GM18907 (cell line): ENCODE measurements at regions not wholly inside any gene's neighbourhood (a gene's known extent, or its start where the extent isn't known, plus 50 kb on each side); places are given as distances from the start of the nearest gene placed in this dataset.

Experiments used
- ATAC-seq: cut with Tn5 transposase; IDR thresholded peaks from one replicate; pipeline ENCODE4 v1.9.1; 2021; ENCODE audit warnings: mild to moderate bottlenecking, moderate library complexity; ENCODE audit not compliant: unreplicated experiment

DNA sequence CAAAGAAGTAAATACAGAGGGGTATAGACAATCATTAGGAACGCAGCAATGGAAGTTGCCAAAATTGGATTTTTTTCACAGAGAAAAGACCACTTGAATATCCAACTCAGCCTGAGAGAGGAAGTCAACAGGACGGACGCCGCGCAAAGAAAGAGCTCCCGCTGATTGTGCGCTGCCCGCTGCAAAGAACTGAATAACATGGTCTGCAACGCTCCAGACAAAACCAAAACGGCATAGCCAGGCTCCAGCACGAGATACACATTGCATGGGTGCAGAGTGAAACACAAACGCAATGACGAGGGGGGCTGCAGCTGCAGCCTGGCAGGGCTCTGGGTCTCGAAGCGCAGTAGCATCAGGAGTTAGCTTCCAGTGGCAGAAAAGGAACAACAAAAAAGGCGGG lies 113.9 kb upstream of the MGMT start:
- no peak for ATAC-seq

DNA sequence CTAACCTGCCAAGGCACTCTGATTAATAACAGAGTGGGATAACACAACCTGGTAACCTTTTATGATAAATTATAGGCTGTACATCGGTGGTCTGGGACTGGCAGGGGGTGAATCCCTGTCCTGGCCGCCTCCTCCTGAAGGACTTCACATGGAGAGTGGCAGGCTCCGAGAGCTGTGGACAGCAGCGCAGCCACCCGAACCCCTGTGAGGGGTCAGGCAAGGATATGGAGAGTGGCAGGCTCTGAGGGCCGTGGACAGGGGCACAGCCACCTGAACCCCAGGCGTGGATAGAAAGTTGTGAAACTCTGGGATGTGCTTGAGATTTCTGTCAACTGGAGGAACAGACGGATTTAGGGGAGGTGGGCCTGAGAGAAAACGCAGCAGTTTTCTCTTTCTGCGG lies 107.0 kb upstream of the MGMT start:
- ATAC-seq = no peak

DNA sequence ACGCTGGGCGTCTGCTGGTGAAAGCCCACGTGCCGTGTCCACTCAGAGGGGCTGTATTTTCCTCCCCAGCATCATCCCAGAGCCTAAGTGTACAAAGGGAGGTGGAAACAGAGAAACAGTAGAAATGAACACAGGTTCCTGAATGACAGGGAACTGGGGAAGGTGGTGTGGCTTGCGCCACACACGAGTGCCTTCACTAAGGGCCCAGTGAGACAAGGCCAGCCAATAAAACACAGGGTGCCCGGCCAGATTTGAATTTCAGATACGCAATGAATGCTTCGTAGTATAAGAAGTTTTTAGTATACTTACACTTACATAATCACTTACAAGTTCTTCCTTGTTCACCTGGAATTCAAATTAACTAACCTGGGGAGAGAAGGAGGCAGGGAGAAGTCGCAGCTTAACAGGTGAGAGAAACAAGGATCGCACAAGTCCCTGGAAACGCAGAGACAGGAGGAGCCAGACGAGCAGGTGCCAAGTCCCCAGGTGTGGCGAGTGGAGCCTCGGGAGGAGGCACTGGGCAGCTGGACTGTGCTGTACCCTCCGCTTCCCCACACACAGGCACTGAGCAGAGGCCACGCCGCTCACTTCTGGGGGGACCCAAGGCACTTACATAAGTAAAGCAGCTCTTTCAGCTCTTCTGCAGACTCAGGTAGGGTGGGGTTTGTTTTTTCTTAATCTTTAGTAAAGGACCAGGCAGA lies 105.2 kb upstream of the MGMT start:
- no peak for ATAC-seq

DNA sequence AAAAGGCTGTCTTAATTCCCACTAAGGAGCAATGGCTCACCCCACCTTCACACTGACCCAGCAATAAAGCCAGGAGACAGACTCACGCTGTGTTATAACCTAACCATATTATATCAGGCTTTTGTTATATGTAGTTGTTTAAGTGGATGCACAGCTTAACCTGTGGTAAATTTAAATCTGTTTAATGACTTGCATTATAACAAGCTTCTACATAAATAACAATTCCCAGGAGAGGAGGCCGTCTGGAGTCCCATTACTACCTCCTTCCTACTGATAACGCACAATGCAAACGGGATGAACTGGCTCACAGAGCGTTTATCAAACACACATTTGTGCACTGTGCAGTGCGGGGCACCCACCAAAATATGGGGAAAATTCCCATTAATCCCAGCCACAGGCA lies 102.1 kb upstream of the MGMT start:
- no peak for ATAC-seq

DNA sequence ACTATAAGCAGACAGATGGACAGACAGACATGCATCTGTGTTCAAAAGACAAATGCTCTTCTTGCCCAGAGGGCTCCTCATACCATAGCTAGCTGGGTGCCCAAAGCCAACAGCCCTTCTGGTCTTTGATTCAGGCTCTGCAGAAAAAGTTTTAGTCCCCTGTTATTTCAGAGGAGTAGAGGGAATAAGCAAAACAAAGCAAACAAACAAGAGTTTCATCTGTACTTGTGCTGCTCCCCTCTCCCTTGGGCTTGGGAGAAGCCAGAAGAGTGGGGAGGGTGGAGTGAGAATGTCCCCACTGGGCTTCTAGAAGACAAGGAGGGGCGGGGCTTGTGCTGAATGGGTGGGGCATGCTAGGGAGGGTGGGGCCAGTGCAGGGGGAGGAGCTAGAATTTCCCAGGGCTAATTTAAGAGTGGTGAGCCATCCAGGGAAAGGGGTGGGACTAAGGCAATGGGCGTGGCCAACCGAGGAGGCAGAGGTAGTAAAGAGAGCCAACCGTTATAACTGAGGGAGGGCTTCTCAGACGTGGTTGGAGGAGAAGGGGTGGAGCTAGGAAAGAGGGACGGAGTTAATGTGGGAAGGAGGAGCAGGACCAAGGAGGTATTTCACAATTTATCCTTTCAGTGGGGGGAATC lies 101.2 kb upstream of the MGMT start:
- no peak for ATAC-seq

DNA sequence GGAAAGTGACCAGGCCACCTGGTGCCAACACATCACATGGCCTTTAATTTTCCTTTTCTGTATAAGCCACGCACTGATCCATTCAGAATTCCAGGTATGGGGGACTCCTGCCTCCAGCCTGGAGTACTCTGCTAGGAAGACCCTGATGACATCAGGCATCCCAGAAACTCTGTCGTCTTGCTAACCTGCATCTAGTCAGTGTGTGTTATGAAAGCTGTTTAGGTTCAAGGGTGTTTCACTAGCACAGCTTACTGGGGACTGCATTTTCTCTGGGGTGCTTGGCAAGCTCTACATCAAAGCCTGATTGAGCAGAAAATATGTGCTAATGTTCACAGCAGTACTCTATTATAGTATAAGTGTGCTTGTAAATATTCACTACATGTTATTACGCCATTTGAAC lies 100.6 kb upstream of the MGMT start:
- ATAC-seq = no peak

DNA sequence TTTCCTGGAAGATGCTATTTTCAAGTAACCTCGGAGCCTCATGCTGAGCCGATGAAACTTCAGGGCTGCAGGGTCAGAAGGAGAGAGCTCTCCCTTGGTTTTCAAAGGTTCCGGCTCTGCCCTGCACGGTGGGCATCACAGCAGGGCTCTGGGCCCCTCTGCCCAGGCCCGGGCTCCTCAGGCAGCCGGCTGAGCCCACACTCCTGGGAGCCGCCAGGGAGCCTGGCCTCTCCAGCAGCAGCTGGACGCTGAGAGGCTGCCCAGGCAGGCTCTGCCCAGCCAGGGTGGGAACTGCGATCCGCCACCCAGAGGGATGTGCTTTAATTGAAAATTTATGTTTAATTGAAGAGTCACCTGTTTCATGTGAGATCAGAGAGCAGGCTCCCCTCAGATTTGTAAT lies 97.5 kb upstream of the MGMT start:
- ATAC-seq = no peak

DNA sequence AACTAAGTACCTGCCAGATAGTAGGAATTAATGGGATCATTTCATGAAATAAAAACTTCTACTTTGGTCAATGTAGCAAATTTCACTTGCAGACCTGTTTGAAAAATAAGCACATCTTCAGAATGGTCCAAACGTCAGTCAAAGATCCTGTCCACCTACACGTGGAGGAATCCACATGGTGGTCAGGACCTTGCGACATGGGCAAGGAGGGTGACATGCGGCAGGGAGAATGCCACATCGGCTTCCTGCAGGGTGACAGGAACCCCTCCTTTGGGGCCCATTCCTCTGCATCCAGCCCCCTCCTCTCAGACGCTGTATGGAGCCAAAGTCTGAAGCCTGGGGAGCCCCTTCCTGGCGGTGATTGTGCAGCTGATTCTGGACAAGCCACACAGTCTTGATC lies 95.5 kb upstream of the MGMT start:
- no peak for ATAC-seq

DNA sequence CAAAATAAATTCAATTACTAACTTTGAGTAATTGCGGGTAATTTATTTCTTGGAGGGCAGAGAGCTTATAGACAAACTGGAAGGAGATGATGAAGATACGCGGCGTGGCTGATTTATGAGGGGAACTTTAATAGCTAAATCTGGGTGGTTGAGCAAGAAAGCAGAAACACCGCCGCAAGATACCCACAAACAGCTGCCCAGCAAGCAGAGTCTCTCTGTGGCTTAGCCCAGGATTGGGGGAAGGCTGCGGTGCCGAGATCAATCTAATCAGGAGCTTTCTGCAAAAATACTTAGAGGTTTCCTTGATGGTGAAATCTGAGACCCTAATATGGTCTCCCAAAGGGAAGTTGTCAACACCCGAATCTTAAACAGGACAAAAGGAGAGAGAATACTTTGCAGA lies 94.9 kb upstream of the MGMT start:
- ATAC-seq = no peak

DNA sequence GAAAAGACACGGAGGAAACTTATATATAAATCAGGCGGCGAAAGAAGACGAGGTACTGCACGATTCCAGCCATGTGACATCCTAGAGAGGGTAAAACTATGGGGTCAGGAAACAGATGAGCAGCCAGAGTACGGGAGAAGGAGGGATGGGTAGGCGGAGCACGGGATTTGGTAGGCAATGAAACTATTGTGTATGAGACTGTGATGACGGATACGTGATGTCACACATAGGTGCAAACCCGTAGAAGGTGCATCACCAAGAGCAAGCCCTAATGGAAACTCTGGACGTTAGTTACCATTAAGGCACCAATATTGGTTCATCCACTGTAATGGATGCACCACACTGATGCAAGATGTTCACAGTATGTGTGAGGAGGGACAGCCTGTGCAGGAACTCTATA lies 93.8 kb upstream of the MGMT start:
- no peak for ATAC-seq

DNA sequence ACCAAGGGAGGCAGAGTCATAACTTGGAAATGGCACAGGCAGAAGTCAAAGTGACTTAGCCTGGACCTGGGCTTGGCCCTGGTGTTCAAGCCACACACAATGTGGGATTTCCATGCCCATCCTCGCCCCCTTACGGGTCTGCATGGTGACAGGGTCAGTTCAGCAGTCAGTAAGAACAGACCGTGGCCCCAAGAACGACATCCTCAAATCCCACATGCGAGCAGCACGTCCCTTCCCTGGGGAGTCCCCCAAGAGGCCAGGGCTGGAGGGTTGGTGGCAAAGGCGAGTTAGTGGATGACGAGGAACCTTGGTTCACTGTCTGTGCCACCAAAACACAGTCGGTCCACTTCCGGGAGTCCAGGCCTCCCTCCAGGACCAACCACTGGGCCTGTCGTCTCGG lies 93.3 kb upstream of the MGMT start:
- no peak for ATAC-seq

DNA sequence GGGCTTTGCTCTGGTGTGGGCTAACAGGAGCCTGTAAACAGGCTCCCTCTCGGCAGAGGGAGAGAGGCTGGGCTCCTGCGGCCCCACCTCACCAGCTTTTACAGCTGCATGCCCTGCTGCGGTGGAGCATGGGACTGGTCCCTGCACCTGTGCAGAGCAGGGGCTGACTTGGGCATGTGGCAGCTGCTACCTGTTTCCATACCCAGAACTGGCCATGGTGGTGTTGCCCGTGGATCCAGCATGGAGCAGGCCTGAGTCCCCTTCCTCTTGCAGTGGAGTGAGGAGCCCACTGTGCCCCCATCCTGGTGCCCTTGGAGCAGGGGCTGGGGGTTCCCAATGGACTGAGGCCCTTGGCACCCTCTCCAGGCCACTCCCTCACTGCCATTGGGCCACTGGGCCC lies 91.9 kb upstream of the MGMT start:
- ATAC-seq = no peak

DNA sequence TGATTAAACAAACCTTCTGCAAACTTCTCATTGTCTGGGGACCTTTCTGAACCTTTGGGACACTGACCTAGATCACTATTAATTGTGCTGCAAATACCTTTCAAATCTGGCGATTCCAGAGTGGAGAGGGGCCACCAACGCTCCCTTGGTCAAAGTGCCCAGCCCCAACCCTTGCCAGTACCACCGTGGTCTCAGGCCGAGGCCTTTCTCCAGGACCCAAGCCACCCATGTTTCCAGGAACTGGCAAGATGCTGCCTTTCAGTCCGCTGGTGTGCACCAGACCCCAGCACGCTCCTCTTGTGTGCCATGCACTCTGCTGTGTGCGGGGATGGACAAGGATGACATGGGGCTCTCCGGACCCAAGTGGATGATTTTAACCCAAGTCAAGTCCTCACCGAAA lies 91.1 kb upstream of the MGMT start:
- ATAC-seq = no peak

DNA sequence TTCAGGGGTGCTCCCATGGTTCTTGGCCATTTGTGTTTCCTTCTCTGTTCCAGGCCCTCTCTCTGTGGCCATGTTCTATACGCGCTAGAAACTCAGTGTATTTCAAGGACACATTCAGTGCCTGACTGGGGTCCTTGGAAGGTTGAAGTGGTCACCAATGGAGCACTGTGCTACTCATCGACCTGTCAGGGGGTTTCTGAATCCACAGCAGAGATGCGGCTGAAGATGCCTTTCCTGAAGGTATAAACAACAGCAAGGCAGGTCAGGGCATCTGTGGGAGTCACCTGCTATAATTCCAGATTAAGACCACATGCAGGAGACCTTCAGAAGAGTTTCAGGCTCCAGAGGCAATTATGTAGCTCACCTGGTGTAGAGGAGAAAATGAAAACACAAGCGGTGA lies 86.8 kb upstream of the MGMT start:
- ATAC-seq = no peak

DNA sequence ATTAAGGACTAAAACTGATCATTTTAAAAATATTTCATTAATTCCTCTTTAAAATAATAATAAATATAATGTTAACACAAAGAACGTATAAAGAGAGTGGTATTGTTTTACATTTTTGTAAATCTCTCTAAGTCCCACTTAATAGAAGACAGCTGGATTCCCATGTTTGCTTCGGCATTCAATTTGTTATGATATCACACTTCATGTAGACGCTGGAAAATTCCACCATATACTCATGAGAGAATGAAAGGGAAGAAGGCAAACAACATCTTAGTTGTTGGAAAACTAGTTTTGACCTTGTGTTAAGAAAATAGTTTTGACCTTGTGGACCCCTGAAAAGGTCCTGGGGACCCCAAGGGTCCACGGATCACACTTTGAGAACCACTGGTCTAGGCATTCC lies 85.3 kb upstream of the MGMT start:
- no peak for ATAC-seq

DNA sequence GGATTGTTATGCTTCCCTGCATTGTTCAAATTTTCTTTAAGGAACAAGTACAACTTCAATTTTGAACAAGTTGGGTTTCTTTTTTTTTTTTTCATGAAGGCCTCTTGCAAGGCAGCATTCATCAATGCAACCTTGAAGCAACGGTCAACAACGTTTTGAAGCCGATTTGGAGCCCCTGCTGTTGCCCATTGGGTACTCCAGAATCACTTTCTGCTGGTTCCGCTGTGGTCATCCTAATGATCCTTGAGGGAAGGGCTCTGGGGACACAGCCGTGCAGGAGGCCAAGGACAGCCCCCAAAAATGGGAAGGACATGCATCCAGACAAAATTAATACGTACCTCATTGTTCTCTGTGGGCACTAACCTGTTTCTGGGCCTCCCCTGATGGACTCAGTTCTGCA lies 84.6 kb upstream of the MGMT start:
- ATAC-seq = no peak

DNA sequence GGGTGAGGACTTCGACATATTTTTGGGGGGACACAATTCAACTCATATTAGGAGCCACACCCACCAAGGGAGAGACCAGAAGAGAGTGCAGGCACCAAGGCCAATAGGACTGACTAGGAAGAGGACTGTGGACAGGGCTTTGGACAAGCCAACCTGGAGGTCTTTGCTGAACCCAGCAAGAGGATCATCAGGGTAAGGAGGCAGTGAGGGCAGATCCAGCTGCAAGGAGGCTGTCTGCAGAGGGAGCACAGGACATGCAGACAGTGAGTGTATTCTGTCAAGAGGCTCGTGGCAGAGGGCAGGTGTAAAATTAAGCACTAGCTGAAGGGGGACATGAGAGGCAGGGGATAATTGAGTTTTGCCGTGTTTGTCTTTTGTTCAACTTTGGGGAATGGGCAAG lies 83.4 kb upstream of the MGMT start:
- no peak for ATAC-seq

DNA sequence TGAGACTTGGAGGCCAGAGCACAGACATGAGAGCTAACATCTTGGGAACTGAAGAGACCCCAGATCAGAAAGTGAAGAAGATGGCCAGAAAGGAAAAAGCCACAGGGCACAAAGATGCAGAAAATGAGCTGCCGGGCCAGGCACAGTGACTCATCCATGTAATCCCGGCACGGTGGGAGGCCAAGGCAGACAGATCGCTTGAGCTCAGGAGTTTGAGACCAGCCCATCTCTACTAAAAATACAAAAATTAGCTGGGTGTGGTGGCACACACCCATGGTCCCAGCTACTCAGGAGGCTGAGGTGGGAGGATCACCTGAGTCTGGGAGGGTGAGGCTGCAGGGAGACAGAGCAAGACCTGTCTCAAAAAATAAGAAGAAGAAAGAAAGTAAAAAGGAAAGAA lies 81.4 kb upstream of the MGMT start:
- no peak for ATAC-seq

DNA sequence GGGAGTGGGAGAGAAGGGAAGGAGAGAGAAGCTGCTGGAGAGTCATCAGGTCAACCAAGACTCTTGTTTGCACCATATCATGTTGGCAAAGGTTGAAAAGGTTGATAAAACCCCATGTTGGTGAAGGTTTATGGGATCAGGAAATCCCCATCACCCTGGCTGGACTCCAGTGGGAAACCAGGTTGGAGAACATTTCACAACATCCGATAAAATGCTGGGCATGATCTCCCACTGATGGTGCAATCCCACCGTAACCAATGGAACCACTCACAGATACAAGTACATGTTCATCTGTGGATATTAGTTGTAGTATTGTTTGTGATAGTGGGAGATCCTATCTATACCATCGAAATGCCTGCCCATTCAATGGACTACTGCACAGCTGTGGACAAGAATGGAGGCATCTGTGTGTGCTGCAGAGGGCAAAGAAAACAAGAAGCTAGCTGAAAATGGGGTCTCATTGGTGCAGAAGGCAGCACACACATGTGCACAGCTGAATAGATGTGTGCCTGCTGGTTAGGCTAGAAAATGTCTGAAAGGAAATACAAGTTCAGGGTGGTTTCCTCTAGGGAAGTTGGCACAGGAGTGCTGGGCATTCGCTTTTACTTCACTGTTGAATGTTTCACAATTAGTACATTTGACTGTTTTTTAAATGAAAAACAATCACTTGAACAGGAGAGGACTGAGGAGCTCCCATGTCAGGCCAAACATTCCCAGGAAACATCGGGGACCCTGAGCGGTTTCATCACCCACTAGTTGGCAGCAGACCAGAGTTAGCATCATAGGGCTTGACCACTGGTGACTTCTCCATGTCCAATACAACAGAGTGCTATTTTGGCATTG lies 80.4 kb upstream of the MGMT start:
- ATAC-seq = no peak

DNA sequence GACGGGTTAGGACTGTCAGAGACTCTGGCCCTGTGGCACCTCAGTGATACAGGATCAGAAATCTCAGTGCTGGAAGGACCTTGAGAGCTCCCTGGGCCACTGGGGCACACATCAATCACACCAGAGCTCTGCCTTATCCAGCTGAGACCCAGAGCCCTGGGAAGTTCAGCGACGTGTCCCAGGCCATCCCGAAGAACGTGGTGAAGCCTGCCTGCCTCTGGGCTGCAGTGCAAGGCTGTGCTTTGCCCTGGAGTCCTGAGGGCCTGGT lies 79.8 kb upstream of the MGMT start:
- no peak for ATAC-seq

DNA sequence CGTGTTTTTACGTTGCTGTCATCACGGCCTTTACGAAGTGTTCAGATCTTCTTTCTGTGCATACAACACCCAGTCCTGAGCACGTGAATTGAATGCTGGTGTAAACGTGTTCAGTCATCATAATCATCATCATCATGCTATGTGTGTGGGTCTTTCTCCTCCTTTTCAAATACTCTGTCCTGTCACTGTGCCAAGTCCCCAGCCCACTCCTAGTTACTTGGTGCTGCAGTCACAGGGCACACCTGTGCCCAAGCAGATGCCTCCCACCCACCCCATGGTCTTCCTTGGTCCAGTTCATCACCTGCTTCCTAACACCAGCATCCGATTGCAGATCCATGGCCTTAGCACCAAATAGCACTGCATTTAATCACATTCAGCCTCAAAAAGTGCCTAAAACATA lies 78.6 kb upstream of the MGMT start:
- ATAC-seq = no peak

DNA sequence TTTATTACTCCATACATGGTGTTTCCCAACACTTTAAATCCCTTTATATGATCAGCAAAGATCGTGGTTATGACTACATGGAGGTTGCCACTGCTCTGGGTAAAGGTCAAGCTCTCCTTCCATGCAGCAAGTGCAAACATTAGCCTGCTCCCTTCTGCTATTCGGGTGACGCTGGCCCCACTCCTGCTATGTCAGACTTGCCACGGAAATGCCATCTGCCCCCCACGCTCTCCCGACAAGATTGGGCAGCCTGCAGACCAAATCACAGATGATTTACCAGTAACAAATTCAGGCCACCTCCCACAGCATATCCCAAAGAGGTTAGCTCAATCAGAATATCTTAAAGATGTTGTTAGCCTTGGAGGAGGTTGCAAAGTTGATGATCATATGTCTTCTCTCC lies 77.8 kb upstream of the MGMT start:
- ATAC-seq = no peak

DNA sequence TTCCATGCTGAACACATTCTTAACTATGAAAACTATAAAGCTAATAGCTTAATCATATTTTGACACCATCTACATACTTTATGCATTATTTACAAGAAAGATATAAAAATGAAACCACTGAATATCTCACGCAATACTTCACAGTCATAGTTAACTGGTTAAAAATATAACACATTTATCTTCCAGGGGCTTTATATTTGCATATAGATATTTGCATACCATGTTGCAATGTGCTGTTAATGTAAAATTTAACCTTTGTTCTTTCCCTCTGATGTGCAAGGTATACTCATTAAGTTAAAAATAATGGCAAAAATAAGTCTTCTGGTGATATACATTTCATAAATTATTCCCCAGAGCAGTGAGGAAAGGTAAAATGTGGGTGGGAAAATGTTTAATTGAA lies 76.9 kb upstream of the MGMT start:
- no peak for ATAC-seq
